Activated CD4-positive, CD25-positive, alpha-beta regulatory T cell treated with anti-CD3 and anti-CD28 coated beads, Interleukin-2, amount 50 U/mL, for 72 hours (primary cell): ENCODE measurements at regions not wholly inside any gene's neighbourhood (a gene's known extent, or its start where the extent isn't known, plus 50 kb on each side); places are given as distances from the start of the nearest gene placed in this dataset.
"Not testable (repeated sequence)": the region's sequence is repeated elsewhere in the genome, so short reads cannot be mapped to it uniquely, and the experiment has no call there.

Experiments
- DNase-seq: peaks from one replicate; pipeline ENCODE4 v3.0.0; 2021

DNA sequence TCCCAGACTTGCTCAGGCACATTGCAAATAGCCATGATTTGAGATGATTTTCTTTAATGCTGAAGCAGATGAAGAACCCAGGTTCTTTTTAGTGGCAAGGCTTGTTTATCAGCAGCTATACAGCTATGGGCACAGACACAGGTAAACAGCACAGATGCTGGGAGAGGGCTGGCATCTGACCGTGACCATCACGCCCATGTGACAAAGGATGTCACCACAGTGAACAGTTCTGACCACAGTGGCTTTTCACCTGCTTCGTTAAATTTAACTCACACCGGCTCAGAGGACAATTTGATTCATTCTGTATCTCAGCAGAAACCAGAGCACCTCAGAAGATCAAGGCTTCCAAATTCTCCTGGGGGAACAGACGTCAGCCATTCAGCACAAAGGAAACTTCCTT, 142.6 kb downstream of the CDH26 start:
- DNase-seq = no peak

DNA sequence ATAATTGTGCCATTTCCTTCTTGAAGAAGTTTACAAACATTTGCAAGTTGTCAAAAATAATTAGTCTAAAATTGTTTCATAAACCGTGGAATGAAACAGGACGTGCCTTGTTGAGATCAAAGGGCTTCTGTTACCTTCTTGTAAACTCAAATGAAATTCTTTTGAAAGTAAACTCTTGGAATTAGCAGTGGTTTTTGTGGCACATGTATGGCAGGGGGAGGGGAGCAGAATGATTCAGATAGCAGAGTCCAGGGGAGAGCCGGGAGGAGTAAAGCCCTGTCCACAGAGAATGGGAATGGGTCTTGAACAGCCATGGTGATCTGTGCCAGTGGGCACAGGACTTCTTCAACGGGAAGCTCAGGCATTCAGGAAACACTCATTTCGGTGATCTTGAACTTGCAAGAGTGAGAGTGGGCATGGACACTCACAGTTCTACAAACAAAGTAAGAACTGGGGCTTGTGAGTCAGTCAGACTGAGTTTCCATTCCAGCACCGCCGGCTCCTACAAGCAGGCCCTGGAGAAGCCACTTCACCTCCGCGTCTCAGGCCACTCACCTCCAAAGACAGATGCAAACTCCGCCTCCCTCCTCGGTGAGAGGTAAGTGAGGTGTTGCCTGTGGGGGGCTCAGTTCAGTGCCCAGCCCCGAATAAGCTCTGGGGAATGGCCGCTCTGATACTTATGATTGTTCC, 143.1 kb downstream of the CDH26 start:
- DNase-seq = no peak

DNA sequence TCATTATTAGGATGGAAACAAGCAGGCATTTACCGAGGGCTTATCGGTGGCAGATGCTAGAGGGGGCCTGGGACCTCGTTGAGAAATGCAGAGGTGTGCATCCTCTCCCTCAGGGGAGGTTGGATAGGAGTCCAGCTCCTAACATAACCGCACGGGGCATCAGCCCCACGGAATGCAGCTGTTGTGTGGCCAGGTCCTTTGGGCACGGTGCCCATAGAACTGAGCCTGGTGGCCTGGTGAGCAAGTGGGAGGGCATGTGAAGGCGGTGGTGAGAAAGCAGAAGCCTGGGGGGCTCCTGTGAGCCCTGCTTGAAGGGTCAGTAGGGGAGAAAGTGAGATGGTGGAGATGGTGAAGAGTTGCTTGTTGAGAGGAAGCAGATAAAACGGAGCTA, 143.7 kb downstream of the CDH26 start:
- DNase-seq = no peak

DNA sequence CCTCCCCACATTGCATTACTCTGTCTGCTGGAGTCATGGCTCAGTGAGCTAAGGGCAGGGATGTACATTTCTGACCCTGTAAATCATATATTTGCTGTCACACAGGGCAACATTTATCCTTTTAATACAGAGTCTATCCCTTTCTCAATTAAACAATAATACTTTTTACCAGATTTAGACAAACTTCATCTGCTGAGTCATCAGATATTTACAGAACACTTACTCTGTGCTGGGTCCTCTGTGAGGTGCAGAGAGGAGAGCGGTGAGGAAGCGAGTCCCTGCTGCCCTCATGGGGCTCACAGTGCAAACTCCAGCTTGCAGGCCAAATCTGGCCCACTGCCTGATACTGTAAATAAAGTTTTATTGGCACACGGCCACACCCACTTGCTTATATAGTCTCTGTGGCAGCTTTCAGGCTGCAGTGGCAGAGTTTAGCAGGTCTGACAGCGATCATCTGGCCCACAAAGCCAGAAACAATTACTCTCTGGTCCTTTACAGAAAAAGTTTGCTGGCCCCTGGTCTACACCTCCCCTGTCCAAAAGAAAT, 144.5 kb downstream of the CDH26 start:
- no peak for DNase-seq

DNA sequence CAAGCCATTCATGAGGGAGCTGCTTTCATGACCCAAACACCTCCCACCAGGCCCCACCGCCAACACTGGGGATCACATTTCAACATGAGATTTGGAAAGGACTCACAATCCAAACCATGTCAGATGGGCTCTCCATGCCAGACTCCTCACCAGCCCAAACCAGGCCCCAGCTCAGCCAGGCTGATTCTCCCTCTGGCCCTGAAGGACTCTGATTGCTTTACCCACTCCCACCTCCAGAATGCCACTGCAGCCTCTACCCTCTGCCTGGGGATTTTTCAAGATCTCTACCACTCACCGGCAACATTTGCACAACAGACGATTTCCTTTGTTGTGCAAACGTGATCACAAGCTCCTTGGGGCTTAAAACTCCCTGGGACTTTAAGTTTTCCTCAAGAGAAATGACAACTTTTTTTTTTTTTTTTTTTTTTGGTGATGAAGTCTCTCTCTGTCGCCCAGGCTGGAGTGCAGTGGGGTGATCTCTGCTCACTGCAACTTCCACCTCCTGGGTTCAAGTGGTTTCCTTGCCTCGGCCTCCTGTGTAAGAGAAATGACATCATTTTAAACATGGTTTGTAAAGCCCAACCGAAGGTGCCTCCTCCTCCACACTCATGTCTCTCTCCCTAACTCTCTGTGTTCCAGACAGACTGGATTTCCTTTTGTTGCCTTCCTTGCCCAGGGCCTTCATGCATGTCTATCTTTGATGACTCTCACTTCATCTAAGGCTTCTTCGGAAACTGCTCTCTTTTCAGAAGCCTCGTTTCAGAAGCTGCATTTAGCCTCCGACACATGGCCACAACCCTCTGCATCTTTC, 147.0 kb downstream of the CDH26 start:
- DNase-seq = no peak

DNA sequence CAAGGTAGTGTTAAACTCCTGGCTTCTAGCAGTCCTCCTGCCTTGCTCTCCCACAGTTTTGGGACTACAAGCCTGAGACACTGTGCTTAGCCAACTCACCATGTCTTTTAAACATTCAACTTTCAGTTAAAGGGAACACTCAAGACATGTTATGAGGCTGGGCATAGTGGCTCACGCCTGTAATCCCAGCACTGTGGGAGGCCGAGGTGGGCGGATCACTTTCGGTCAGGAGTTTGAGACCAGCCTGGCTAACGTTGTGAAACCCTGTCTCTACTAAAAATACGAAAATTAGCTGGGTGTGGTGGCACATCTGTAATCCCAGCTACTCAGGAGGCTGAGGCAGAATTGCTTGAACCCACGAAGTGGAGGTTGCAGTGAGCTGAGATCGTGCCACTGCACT, 148.0 kb downstream of the CDH26 start:
- DNase-seq = not testable (repeated sequence)

DNA sequence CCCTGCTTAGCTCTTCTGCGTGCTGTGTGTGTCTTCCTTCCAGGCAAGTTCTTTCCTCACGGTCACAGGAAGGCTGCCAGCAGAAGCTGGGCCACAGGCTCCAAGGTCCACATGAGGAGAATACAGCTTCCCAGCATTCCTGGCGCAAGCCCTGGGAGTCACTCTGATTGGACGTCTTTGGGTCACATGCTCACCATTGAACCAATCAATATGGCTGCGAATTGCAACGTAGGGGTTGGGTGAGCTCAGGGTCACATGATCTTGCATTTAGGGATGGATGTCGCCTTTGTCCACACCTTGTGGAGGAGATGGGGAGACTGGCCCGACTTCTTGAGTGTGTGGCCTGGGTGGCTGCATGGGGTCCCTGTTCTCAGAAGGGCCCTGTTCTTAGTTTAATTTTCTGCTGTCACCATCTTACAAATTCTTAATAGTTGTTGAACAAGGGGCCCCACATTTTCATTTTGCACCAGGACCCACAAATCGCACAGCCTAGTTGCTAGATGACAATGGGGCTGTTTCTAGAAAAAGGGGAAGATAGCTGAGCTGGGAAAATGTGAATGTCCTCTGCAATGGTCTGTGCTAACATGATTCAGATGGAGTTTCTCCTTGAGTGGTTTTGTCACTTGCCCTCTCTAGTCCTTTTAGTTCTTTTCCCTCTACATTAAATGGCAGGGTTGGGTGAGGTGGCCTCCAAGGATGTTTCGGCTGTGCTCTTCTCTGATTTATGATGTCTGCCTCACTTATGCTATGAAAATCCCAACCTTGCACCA, 149.6 kb downstream of the CDH26 start:
- DNase-seq = no peak

DNA sequence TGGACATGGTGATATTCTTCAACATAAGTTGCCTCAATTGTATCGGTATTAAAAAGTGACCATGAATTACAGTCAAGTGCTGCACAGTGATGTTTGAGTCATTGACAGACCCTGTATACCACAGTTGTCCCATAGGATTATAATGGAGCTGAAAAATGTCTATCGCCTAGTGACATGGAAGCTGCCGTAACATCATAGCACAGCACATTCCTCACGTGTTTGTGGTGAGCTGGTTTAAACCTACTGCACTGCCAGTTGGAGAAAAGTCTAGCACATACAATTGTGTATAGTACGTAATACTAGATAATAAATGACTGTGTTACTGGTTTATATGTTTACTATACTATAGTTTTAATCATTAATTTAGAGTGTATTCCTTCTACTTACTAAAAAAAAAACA, 150.2 kb downstream of the CDH26 start:
- DNase-seq = no peak

DNA sequence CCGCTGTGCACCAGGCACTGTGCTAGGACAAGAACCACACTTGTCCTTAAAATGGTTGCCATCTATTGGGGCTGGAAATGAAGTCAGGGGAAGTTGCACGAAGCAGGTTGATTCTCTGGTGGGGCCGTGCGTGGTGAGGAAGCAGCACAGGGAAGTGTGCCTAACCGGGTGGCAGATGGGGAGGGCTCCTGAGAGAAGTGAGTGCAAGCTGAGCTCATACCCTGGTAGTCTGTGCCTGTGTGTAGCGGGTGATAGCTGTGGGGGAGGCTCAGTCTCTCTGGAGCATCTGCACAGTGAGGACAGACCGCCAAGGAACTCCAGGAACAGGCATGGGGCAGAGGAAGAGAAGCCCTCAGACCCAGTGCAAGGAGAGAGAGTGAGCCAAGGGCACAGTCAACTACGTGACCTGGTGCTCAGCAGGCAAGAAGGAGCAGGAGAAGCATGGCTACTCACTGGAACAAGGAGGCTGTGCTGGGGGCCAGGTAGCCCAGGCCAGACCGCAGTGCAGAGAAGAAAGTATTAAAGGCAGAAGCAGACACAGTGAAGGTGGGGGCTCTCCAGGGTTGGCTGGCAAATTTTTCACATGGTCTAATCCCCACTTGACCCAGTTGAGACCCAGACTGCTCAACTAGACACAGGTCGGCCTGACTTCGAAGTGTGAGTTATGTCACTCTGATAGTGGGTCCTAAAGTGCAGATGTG, 155.0 kb downstream of the CDH26 start:
- no peak for DNase-seq

DNA sequence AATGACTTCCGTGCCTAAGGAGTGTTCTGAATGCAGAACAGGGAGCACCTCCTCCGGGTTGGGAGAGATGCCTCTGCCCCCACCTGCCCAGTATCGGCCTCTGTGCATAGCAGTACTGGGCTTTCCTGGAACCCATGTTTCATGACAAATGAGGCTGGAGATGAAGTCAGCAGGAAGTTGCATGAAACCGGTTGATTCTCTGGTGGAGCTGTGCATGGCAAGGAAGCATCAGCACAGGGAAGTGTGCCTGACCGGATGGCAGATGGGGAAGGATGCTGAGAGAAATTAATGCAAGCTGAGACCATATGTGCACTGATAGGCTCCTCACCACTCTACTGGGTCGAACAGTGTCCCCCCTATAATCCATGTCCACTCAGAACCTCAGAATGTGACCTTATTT, 155.5 kb downstream of the CDH26 start:
- no peak for DNase-seq

DNA sequence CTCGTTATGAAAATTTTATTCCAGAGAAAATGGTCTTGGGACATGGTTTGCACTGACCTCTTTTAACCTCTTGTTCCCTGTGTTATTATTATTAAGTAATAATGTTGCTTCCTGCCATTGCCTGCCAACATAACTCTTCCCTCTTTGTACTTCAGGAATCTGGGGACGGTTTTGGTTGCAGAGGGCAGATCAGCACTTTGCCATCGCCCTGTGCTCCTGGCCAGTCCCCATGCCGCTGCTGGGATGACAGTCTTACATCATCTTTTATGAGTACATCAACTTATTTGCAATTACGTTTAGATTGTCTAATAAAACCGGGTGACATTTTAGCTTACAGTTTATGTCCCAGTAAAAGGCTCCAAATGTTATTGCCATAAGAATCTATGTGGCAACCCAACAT, 157.2 kb downstream of the CDH26 start:
- no peak for DNase-seq

DNA sequence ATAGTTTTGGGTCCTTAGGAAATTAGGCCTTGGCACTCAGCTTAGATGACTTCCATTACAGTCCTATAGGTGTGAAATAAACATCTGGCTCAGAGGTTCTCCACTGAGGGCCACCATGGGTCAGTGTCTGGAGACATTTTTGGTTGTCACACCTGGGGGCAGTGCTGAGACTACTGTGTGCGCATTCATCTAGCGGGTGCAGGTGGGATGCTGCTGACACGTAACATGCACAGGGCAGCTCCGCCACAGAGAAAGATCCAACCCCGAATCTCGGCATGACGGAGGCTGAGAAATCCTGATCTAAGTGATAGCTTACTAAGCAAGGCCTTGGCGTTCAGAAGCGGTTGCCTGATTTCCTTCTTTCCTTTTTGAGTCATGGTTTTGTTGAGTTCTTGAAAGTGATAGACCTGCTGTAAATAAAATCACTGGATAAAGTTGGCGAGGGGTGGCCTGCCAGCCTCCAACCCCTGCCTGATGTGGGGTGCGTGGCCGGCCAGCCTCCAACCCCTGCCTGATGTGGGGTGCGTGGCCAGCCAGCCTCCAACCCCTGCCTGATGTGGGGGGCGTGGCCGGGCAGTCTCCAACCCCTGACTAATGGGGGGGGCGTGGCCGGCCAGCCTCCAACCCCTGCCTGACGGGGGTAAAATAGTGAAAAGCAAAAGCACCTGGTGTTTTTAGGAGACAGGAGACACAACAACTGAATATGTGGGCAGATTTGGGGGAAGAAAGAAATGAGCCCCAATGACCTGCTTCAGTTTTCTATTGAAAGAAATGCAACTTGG, 158.1 kb downstream of the CDH26 start:
- no peak for DNase-seq

DNA sequence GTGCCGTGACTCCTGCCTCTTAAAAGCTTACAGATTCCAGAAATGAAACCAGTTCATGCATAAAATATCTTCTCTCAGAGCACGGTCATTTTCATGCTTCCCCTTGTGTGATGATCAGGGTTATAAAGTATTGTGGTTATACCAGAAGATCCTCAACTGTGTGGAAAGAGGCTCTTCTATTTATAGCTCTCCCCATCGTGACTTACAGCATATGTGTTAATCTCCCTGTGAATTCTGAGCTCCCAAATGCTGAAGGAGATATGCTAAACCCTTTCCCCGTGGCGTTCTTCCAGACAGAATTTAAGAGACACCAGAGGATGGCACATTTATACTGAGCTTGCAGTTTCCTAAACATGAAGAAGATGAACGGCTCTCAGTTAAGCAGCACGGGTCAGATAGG, 158.8 kb downstream of the CDH26 start:
- no peak for DNase-seq

DNA sequence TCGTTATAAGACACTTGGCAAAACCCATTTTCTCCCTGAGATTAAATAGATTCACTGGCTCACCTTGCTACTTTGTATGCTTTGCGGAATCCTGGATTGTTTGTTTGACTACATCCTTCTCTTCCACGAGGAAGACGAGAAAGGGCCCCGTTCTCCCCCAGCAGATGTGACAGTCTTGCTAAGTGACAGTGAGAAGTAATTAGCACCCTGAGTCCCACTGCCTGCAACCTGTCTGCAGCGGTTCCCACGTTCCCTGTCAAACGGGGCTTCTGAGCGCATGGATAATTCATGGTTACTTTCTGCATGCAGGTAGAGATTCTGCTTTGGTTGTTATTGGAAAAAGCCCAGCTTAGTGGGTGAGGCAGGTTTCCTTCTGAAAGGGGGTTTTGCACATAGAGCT, 163.7 kb downstream of the CDH26 start:
- no peak for DNase-seq

DNA sequence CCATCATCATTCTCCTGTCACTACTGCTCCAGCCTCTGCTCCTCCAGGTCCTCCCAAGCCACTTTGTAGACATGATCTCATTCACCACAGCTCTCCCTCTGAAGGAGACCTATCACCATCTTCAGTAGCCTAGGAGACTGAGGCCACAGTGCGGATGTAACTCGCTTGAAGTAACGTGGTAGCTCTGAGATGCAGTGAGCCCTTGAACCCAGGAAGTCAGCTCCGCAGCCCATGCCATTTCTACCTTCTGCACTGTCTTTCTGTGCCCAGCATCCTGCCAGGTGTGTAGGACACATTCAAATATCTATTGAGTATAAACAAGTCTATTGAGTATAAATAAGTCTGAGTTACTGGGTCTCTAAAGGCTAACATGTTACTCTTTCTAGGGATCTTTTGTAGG, 164.4 kb downstream of the CDH26 start:
- no peak for DNase-seq

DNA sequence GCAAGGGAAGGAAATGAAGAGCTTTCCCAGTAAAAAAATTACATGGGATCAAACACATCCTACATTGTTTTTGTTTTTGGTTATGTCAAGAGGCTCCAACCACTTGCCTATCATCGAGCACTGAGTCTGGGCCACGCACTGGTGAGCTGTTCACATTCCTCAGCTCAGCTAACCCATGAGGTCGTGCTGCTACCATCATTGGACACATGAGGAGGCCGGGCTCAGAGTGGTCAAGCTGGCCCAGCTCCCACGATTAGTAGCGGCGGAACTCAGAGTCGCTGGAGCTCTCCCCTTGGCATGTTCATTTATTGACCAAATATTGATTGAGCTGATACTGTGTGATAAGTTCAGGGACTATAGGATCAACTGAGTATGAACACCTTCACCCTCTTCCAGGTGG, 164.9 kb downstream of the CDH26 start:
- no peak for DNase-seq

DNA sequence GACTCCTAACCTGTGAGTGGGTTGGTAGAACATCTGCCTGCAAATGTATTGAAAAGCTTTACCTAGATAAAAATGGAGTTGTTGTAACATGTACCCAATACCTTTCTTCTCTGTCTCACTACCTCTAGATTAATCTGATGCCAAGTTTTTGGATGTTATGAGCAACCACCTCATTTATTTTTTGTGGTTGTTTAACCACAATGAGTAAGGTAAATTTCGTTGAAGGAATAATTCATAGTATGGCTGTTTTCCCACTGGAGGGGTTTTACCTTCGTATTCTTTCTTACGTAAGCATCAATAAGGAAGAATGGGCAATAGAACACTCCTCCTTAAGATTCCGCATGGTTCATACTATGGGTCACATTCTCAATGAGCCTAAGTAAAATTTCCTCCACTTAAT, 165.4 kb downstream of the CDH26 start:
- DNase-seq = no peak

DNA sequence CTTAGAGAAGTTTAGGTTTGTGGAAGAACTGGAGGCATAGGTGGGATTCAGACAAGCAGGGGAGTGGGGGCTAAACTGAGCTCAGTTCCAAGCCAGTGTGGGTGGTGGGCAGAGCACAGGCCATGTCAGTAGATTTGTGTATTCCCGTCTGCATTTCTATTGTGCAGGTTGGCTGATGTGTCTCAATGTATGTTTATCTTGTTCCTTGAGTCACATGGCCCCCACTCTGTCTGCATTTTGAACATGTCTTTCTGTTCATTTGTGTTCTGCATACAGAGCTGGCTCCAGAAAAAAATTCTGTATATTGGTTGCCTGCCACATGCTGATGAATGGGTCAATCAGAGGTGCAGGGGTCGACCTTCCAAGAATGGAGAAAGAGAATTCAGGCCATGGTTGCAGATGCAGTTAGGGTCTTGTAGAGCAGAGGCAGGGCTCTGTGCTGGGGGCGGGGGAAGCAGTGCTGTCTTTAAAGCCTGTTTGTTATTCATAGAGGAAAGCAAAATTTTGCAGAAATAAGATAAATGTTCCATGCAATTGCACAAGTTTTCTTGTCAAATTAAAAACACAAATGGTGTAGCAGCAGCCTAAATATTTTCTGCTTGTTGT, 166.7 kb downstream of the CDH26 start:
- no peak for DNase-seq

DNA sequence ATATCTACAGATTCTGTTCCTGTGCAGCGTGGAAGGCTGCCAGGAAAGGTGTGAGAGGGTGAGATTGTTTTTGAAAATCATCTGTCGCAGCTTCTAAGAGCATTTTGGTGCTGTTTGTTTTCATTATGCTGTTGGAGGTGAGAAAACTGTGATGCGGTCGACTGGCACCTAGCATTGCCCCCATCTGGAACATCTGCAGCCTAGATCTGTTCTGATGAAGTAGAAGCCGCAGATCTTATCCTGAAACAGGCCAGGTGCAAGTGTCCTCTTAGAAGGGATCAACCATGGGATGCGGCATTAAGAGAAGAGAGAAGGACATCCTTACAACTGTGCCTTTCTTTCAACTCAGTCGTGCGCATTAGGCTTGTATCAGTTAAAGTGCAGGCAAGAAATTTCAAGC, 167.3 kb downstream of the CDH26 start:
- DNase-seq = no peak

DNA sequence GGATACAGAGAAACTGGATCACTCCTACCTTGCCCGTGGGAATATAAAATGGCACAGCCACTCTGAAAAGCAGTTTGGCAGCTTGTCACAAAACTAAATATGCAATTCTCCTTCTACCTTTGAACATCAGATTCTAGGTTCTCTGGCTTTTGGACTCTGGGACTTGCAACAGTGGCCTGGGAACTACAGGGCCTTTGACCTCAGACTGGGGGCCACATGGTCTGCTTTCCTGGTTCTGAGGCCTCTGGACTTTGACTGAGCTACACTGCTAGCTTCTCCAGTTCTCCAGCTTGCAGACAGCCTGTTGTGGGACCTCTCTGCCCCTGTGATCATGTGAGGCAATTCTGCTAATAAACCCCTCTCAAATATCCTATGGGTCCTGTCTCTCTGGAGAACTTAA, 168.8 kb downstream of the CDH26 start:
- no peak for DNase-seq

DNA sequence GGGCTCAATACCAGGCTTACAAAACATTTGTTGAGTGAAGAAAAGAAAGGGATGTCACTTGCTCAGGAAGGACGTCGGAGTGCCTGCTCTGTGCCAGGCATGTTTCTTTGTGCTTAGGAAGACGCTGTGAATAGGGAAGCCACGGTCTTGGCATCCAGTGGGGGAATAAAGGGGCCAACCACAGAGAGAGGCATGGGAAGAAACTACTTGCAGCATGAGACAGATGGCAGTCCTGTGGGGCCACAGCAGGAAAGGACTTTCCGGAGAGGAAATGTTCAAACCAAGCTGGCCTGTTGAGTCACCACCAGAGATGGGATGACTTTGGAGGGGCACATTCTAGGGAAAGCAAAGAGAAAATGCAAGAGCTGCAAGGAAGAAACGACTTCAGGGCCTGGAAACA, 173.2 kb downstream of the CDH26 start:
- DNase-seq = no peak
